HEK293T (cell line): ENCODE measurements at regions not wholly inside any gene's neighbourhood (a gene's known extent, or its start where the extent isn't known, plus 50 kb on each side); places are given as distances from the start of the nearest gene placed in this dataset.

Source experiments
- CTCF ChIA-PET: fragments of 350-600 bp; formaldehyde crosslinking; extraction: SDS; loops from one replicate; lab custom pipeline; 2021; ENCODE audit warnings: antibody characterized with exemption, inconsistent platforms; lab: Yijun Ruan, JAX
- POLR2A ChIA-PET: fragments of 350-600 bp; formaldehyde crosslinking; extraction: SDS; loops from one replicate; lab custom pipeline; 2020; ENCODE audit warnings: antibody characterized with exemption, inconsistent platforms; lab: Yijun Ruan, JAX
- DNase-seq: peaks from one replicate; pipeline ENCODE4 v3.0.0; 2012; ENCODE audit warnings: mixed read lengths; ENCODE audit errors: extremely low spot score
- ARNT ChIP-seq: fragments of 450-650 bp; IDR thresholded peaks from 2 replicates; pipeline ENCODE4 v1.6.1; 2017; ENCODE audit warnings: mild to moderate bottlenecking
- BHLHE40 ChIP-seq: fragments of 450-650 bp; IDR thresholded peaks from 2 replicates; pipeline ENCODE4 v1.6.1; 2016; ENCODE audit warnings: mild to moderate bottlenecking, moderate library complexity, borderline replicate concordance
- CTBP1 ChIP-seq: fragments of 450-650 bp; IDR thresholded peaks from 2 replicates; pipeline ENCODE4 v1.6.1; 2016; ENCODE audit warnings: borderline replicate concordance
- ELF4 ChIP-seq: fragments of 450-650 bp; IDR thresholded peaks from 2 replicates; pipeline ENCODE4 v1.6.1; 2017; ENCODE audit warnings: antibody characterized with exemption
- FOXA1 ChIP-seq: fragments of 450-650 bp; IDR thresholded peaks from 2 replicates; pipeline ENCODE4 v1.6.1; 2016; ENCODE audit warnings: mild to moderate bottlenecking
- FOXK2 ChIP-seq: fragments of 450-650 bp; IDR thresholded peaks from 2 replicates; pipeline ENCODE4 v1.6.1; 2016; ENCODE audit warnings: mild to moderate bottlenecking
- FOXM1 ChIP-seq: fragments of 450-650 bp; IDR thresholded peaks from 2 replicates; pipeline ENCODE4 v1.6.1; 2017; ENCODE audit warnings: mild to moderate bottlenecking, borderline replicate concordance
- HDGF ChIP-seq: fragments of 450-650 bp; IDR thresholded peaks from 2 replicates; pipeline ENCODE4 v1.6.1; 2017; ENCODE audit warnings: antibody characterized with exemption, borderline replicate concordance
- L3MBTL2 ChIP-seq: fragments of 450-650 bp; conservative IDR thresholded peaks from 2 replicates; pipeline ENCODE4 v1.6.1; 2016; ENCODE audit warnings: mild to moderate bottlenecking
- LEF1 ChIP-seq: fragments of 450-650 bp; IDR thresholded peaks from 2 replicates; pipeline ENCODE4 v1.6.1; 2017; ENCODE audit warnings: mild to moderate bottlenecking, borderline replicate concordance
- NFRKB ChIP-seq: fragments of 450-650 bp; IDR thresholded peaks from 2 replicates; pipeline ENCODE4 v1.6.1; 2016; ENCODE audit warnings: mild to moderate bottlenecking, moderate library complexity
- PKNOX1 ChIP-seq: fragments of 450-650 bp; IDR thresholded peaks from 2 replicates; pipeline ENCODE4 v1.6.1; 2016
- SP1 ChIP-seq: fragments of 450-650 bp; IDR thresholded peaks from 2 replicates; pipeline ENCODE4 v1.6.1; 2017
- SUZ12 ChIP-seq: fragments of 450-650 bp; IDR thresholded peaks from 2 replicates; pipeline ENCODE4 v1.6.1; 2016; ENCODE audit warnings: mild to moderate bottlenecking
- TARDBP ChIP-seq: fragments of 450-650 bp; IDR thresholded peaks from 2 replicates; pipeline ENCODE4 v1.6.1; 2016
- ZNF384 ChIP-seq: fragments of 450-650 bp; IDR thresholded peaks from 2 replicates; pipeline ENCODE4 v1.6.1; 2016

DNA sequence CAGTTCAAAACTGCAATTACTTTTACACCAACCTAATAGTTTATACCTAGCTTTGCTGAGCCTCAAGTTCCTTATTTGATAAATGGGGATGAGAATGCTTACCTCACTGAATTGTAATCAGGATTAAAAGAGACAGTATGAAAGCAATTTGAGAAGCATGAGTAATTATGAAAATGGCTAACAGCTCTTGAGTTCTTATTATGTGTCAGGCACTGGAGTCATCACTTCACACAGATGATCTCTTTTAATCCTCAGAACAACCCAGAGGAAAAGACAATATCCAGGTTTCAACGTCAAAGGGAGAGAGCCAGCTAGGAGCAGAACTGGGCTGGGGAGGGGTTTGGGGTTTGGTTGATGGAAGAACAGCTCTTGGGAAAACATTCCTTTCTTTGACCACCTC, 221.0 kb upstream of the NWD2 start:
- TF ChIP-seq ZNF384 = no peak
- no peak for TF ChIP-seq NFRKB
- TF ChIP-seq L3MBTL2 = no peak
- TF ChIP-seq TARDBP = no peak
- no peak for TF ChIP-seq ELF4
- TF ChIP-seq FOXA1 = no peak
- no peak for TF ChIP-seq HDGF
- no peak for TF ChIP-seq CTBP1
- no peak for TF ChIP-seq SUZ12
- no peak for TF ChIP-seq FOXM1
- TF ChIP-seq PKNOX1 = no peak
- no peak for TF ChIP-seq FOXK2
- TF ChIP-seq SP1 = no peak
- TF ChIP-seq BHLHE40 = no peak
- no peak for TF ChIP-seq LEF1
- TF ChIP-seq ARNT = no peak
- ChIA-PET POLR2A (no interaction called here), CTCF (no interaction called here)
- no peak for DNase-seq

- ChIA-PET POLR2A (no interaction called here), CTCF (no interaction called here)
- DNase-seq = no peak
- TF ChIP-seq FOXK2 (no peak), L3MBTL2 (no peak), SUZ12 (no peak), PKNOX1 (no peak), HDGF (no peak), TARDBP (no peak), SP1 (no peak), BHLHE40 (no peak), LEF1 (no peak), NFRKB (no peak)
Measured at GRCh38 chr4:37023996-37024395, 220.5 kb upstream of the NWD2 start.

DNA sequence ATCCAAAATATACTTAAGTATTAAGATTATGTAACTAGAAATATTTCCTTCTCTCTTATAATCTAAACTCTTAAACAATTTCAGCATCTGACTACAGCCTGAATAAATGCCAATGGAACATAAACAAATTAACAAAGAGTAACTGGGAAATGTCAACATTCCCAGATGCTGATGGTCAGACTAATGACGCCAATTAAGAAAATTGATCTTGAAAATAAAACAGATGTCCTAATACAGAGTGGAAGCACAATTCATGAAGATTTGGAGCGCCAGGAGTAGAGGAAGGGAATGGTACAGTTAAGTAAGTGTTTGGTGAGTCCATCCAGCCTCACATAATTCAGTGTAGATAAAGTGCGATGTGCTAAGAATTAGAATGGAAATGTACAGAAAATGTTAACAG, 203.7 kb upstream of the NWD2 start:
- CTCF ChIA-PET = no interaction called here
- no peak for TF ChIP-seq CTBP1
- TF ChIP-seq HDGF = no peak
- no peak for TF ChIP-seq BHLHE40
- POLR2A ChIA-PET = no interaction called here
- DNase-seq = no peak

DNA sequence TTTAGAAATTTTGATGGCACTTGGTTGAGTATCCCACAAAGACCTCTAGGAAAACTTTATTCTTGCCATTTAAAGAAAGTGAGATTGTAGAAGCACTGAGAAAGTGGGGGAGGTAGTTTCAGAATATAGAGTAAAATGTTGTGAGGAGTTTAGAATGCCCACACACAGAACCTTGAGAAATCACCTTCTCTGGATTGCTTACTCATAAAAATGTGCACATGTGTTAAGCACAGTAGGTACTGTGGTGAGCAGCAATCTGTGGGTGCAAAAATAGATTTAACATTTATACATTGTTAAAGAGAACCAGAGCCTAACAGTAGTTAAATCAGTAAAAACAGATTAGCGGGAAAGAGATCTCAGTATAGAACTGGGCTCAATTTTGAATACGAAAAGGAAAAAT, 201.2 kb upstream of the NWD2 start:
- ChIA-PET CTCF (no interaction called here), POLR2A (no interaction called here)
- DNase-seq = no peak
- TF ChIP-seq ZNF384 (no peak), ARNT (no peak), FOXK2 (no peak), TARDBP (no peak), SP1 (no peak), PKNOX1 (no peak), ELF4 (no peak), FOXA1 (no peak), LEF1 (no peak)

GRCh38 chr4:37051111-37051510, 193.4 kb upstream of the NWD2 start:
- ChIA-PET POLR2A (no interaction called here), CTCF (no interaction called here)
- no peak for DNase-seq
- no peak for TF ChIP-seq L3MBTL2
- TF ChIP-seq PKNOX1 = no peak
- no peak for TF ChIP-seq ARNT
- TF ChIP-seq FOXM1 = no peak
- no peak for TF ChIP-seq SP1
- no peak for TF ChIP-seq SUZ12

DNA sequence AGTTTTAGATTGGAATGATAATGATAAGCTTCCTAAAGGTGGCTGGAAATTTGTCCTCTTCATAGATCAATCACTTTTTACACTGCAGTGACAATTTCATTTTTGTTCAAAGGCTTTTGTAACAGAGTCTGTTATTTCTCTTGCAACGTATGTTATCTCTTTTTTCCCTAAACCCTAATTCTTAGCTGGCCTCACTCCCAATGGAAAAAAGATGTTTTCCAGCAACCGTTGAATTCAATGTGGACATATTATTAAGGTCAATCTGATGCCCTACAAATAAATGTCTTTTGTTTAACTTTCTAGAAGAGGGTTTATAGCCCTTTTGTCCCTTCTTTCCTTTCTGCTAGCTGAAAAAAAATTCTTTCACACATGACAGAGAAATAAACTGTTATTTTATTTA, 192.7 kb upstream of the NWD2 start:
- no peak for DNase-seq
- ChIA-PET POLR2A (no interaction called here), CTCF (no interaction called here)
- no peak for TF ChIP-seq SP1
- no peak for TF ChIP-seq CTBP1
- no peak for TF ChIP-seq BHLHE40
- TF ChIP-seq HDGF = no peak
- TF ChIP-seq ARNT = no peak

DNA sequence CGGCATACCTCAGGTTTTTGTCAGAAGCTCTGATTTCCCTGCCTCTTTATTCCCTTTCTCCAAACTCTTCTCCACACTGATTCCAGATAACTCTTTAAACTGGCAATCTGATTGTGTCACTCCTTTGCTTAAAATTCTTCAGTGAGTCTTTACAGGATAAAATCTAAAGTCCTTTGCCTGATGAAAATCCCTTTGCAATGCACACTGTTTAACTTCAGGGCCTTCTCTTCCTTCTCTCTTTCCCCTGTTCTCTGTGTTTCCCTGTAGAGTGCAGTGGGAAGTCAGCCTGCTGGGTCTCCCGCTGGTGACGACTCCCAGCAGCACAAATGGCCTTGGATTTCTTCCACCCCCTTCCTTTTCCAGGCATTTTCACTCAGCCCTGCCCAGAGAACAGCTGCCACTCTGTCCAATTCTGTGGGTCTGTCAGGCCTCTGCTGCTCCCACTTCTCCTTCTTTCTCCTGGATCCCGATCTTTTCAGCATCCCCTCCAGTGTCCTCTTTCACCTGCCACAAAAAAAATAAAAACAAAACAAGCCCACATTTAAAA, 189.9 kb upstream of the NWD2 start:
- ChIA-PET POLR2A (no interaction called here), CTCF (no interaction called here)
- TF ChIP-seq NFRKB (no peak), FOXM1 (no peak), FOXA1 (no peak), LEF1 (no peak), BHLHE40 (no peak), FOXK2 (no peak), L3MBTL2 (no peak), TARDBP (no peak), CTBP1 (no peak), HDGF (no peak), PKNOX1 (no peak), ELF4 (no peak)
- no peak for DNase-seq
